ENCODE measurements at regions not wholly inside any gene's neighbourhood (a gene's known extent, or its start where the extent isn't known, plus 50 kb on each side); places are given as distances from the start of the nearest gene placed in this dataset.

GRCh38 chr5:12277504-12278192 lies 373.4 kb upstream of the CTNND2 start:
- DNase-seq (ENCODE audit: low read depth, low spot score): no peak
- RAD21 ChIA-PET (ENCODE audit: low non-redundant PET in 1 of 2, low total read pairs in 2 of 2, uncharacterized antibody in 2 of 2, unreplicated experiment in 2 of 2): no interaction called here
- BruUV-seq (replicated peaks): no TSS peak

GRCh38 chr5:12274236-12274635 lies 370.0 kb upstream of the CTNND2 start:
- CTCF ChIA-PET: no interaction called here
- POLR2A ChIA-PET: no interaction called here
- no TSS peak for BruUV-seq (replicated peaks)
- H3K9ac ChIP-seq (ENCODE audit: low read length): no peak overlapping the region
- TF ChIP-seq SP1 (IDR thresholded peaks at IDR 0.05; ENCODE audit: low read depth) (no peak), EZH2phosphoT487 (IDR thresholded peaks at IDR 0.05; ENCODE audit: borderline replicate concordance) (no peak), CTCF (IDR thresholded peaks at IDR 0.05 in 2 of 3, conservative IDR thresholded peaks at IDR 0.05 in 1 of 3; ENCODE audit: borderline replicate concordance in 1 of 3, insufficient read depth in 1 of 3, low read depth in 2 of 3, low read length in 2 of 3) (no peak), JUND (IDR thresholded peaks at IDR 0.05) (no peak), POLR2A (IDR thresholded peaks at IDR 0.05; ENCODE audit: borderline replicate concordance, extremely low read depth, insufficient read depth, insufficient read length) (no peak), ZNF274 (IDR thresholded peaks at IDR 0.05; ENCODE audit: low read depth, low read length) (no peak)
- no peaks in the 10 kb centered on the region for H3K79me2 ChIP-seq (ENCODE audit: insufficient read depth, low read length)
- DNase-seq (ENCODE audit: low read depth, low spot score): no peak
- no peaks in the 10 kb centered on the region for H3K36me3 ChIP-seq (ENCODE audit: control insufficient read depth in 1 of 2, insufficient read depth in 2 of 2, low read length in 2 of 2)
- no peak overlapping the region for H3K4me3 ChIP-seq (replicated peaks in 1 of 2; ENCODE audit: low read depth in 1 of 2, low read length in 2 of 2)
- no peaks in the 10 kb centered on the region for H3K27me3 ChIP-seq (ENCODE audit: insufficient read depth, low read length)
- no peak overlapping the region for H3K27ac ChIP-seq (ENCODE audit: low read depth, low read length)
- H3K9me3 ChIP-seq (ENCODE audit: control insufficient read depth in 1 of 2, insufficient read depth in 1 of 2, low read depth in 1 of 2, low read length in 2 of 2): peaks cover 9 to 31% of the 10 kb centered on the region in 2 experiments; a peak in 3 of 4 replicates
- RAD21 ChIA-PET (ENCODE audit: low non-redundant PET in 1 of 2, low total read pairs in 2 of 2, uncharacterized antibody in 2 of 2, unreplicated experiment in 2 of 2): no interaction called here
- intact Hi-C loops (cut with micrococcal nuclease): no loop called here
- H3K4me1 ChIP-seq (ENCODE audit: control insufficient read depth in 1 of 2, insufficient read depth in 2 of 2, low read length in 2 of 2): no peaks in the 10 kb centered on the region
- no peak for ATAC-seq
- no peaks in the 10 kb centered on the region for H4K20me1 ChIP-seq (ENCODE audit: insufficient read depth)
- no peak overlapping the region for H3K4me2 ChIP-seq (ENCODE audit: low read length)
- no peaks in the 10 kb centered on the region for H3K9me2 ChIP-seq (ENCODE audit: insufficient read depth)
- H2AFZ ChIP-seq (ENCODE audit: low read depth, low read length, poor library complexity, severe bottlenecking): no peak overlapping the region

More at GRCh38 chr5:12277504-12278192, 373.4 kb upstream of the CTNND2 start:
- Histone ChIP-seq H3K79me2 (ENCODE audit: insufficient read depth, low read length) (no peaks in the 10 kb centered on the region), H3K27ac (ENCODE audit: low read depth, low read length) (no peak overlapping the region), H3K4me3 (replicated peaks in 1 of 2; ENCODE audit: low read depth in 1 of 2, low read length in 2 of 2) (no peak overlapping the region), H3K9ac (ENCODE audit: low read length) (no peak overlapping the region), H3K9me3 (ENCODE audit: control insufficient read depth in 1 of 2, insufficient read depth in 1 of 2, low read depth in 1 of 2, low read length in 2 of 2) (peaks cover 9 to 25% of the 10 kb centered on the region in 2 experiments; a peak in 3 of 4 replicates), H3K36me3 (ENCODE audit: control insufficient read depth in 1 of 2, insufficient read depth in 2 of 2, low read length in 2 of 2) (no peaks in the 10 kb centered on the region), H3K9me2 (ENCODE audit: insufficient read depth) (no peaks in the 10 kb centered on the region), H3K27me3 (ENCODE audit: insufficient read depth, low read length) (no peaks in the 10 kb centered on the region), H3K4me1 (ENCODE audit: control insufficient read depth in 1 of 2, insufficient read depth in 2 of 2, low read length in 2 of 2) (no peaks in the 10 kb centered on the region), H2AFZ (ENCODE audit: low read depth, low read length, poor library complexity, severe bottlenecking) (no peak overlapping the region), H4K20me1 (ENCODE audit: insufficient read depth) (no peaks in the 10 kb centered on the region), H3K4me2 (ENCODE audit: low read length) (no peak overlapping the region)
- ChIA-PET CTCF (no interaction called here), POLR2A (no interaction called here)
- intact Hi-C loops (cut with micrococcal nuclease): no loop called here
- no peak for ATAC-seq
- TF ChIP-seq EGR1 (IDR thresholded peaks at IDR 0.05; ENCODE audit: low read depth): no peak
- no peak for TF ChIP-seq TCF7L2 (IDR thresholded peaks at IDR 0.05; ENCODE audit: borderline replicate concordance, extremely low read depth, insufficient read depth, insufficient read length)
- no peak for TF ChIP-seq MAX (IDR thresholded peaks at IDR 0.05)
- TF ChIP-seq SP1 (IDR thresholded peaks at IDR 0.05; ENCODE audit: low read depth): no peak
- TF ChIP-seq JUND (IDR thresholded peaks at IDR 0.05): no peak
- no peak for TF ChIP-seq ELF1 (IDR thresholded peaks at IDR 0.05; ENCODE audit: borderline replicate concordance, low read depth)
- TF ChIP-seq EZH2phosphoT487 (IDR thresholded peaks at IDR 0.05; ENCODE audit: borderline replicate concordance): no peak
- TF ChIP-seq YY1 (IDR thresholded peaks at IDR 0.05; ENCODE audit: extremely low read depth, insufficient replicate concordance, low read depth, low read length): no peak
- no peak for TF ChIP-seq EZH2 (IDR thresholded peaks at IDR 0.05)
- TF ChIP-seq POLR2AphosphoS5 (IDR thresholded peaks at IDR 0.05; ENCODE audit: low read depth, low read length): no peak
- TF ChIP-seq ZNF274 (IDR thresholded peaks at IDR 0.05; ENCODE audit: low read depth, low read length): no peak
- no peak for TF ChIP-seq RAD21 (IDR thresholded peaks at IDR 0.05; ENCODE audit: low read depth)

All from HCT116 (cell line).